SK-N-SH treated with all-trans-retinoic acid at 6 μM for 48 hours (cell line): ENCODE measurements at regions not wholly inside any gene's neighbourhood (a gene's known extent, or its start where the extent isn't known, plus 50 kb on each side); places are given as distances from the start of the nearest gene placed in this dataset.

Source experiments
- ATAC-seq: fragments of 200-7000 bp; cut with Tn5 transposase; 3 replicates; pipeline ENCODE4 v1.9.1; 2020; ENCODE audit warnings: mild to moderate bottlenecking, moderate library complexity
- ARNTL ChIP-seq: fragments of 450-650 bp; formaldehyde crosslinking; IDR thresholded peaks from 2 replicates; pipeline ENCODE4 v1.5.0; 2020; ENCODE audit warnings: low read depth, mild to moderate bottlenecking, moderate library complexity, borderline replicate concordance
- BACH2 ChIP-seq: fragments of 250-450 bp; sonication (Bioruptor Pico); IDR thresholded peaks from 2 replicates; pipeline ENCODE4 v1.9.0; 2021; ENCODE audit warnings: mild to moderate bottlenecking, borderline replicate concordance
- RARB ChIP-seq: fragments of 250-450 bp; sonication (Bioruptor Pico); IDR thresholded peaks from 2 replicates; pipeline ENCODE4 v1.8.0; 2021; ENCODE audit warnings: mild to moderate bottlenecking, moderate library complexity
- SNAI2 ChIP-seq: fragments of 250-450 bp; sonication (Bioruptor Pico); IDR thresholded peaks from 2 replicates; pipeline ENCODE4 v1.5.0; 2020; ENCODE audit warnings: mild to moderate bottlenecking, moderate library complexity
- TCF4 ChIP-seq: fragments of 250-450 bp; sonication (Bioruptor Pico); IDR thresholded peaks from 2 replicates; pipeline ENCODE4 v1.8.0; 2021; ENCODE audit warnings: mild to moderate bottlenecking, moderate library complexity, borderline replicate concordance
- TOX ChIP-seq: fragments of 250-450 bp; sonication (Bioruptor Pico); IDR thresholded peaks from 2 replicates; pipeline ENCODE4 v1.8.0; 2021; ENCODE audit warnings: mild to moderate bottlenecking, moderate library complexity, borderline replicate concordance
- ZC3H10 ChIP-seq: fragments of 250-450 bp; sonication (Bioruptor Pico); IDR thresholded peaks from 2 replicates; pipeline ENCODE4 v1.5.1; 2021; ENCODE audit warnings: mild to moderate bottlenecking, moderate library complexity
- ZFP3 ChIP-seq: fragments of 250-450 bp; sonication (Bioruptor Pico); IDR thresholded peaks from 2 replicates; pipeline ENCODE4 v1.5.0; 2020; ENCODE audit warnings: mild to moderate bottlenecking, moderate library complexity
- ZFP30 ChIP-seq: fragments of 450-650 bp; formaldehyde crosslinking; IDR thresholded peaks from 2 replicates; pipeline ENCODE4 v1.5.0; 2022; ENCODE audit warnings: mild to moderate bottlenecking, moderate library complexity
- ZNF565 ChIP-seq: fragments of 450-650 bp; formaldehyde crosslinking; conservative IDR thresholded peaks from 2 replicates; pipeline ENCODE4 v1.5.0; 2020; ENCODE audit warnings: low read depth, mild to moderate bottlenecking, moderate library complexity
- ZNF70 ChIP-seq: fragments of 450-650 bp; formaldehyde crosslinking; IDR thresholded peaks from 2 replicates; pipeline ENCODE4 v1.5.0; 2020; ENCODE audit warnings: mild to moderate bottlenecking, moderate library complexity
- ZNF8 ChIP-seq: fragments of 450-650 bp; formaldehyde crosslinking; IDR thresholded peaks from 2 replicates; pipeline ENCODE4 v1.5.0; 2020; ENCODE audit warnings: mild to moderate bottlenecking, moderate library complexity
- TF ChIP-seq, protein P1 (sequence below): fragments of 250-450 bp; sonication (Bioruptor Pico); IDR thresholded peaks from 2 replicates; pipeline ENCODE4 v1.8.0; 2020; ENCODE audit warnings: mild to moderate bottlenecking, moderate library complexity, borderline replicate concordance
- TF ChIP-seq, protein P2 (sequence below): fragments of 250-450 bp; sonication (Bioruptor Pico); IDR thresholded peaks from 2 replicates; pipeline ENCODE4 v1.8.0; 2021; ENCODE audit warnings: low read depth, mild to moderate bottlenecking, moderate library complexity, borderline replicate concordance
- TF ChIP-seq, protein P3 (sequence below): fragments of 250-450 bp; sonication (Bioruptor Pico); IDR thresholded peaks from 2 replicates; pipeline ENCODE4 v1.5.0; 2020; ENCODE audit warnings: mild to moderate bottlenecking, moderate library complexity
- TF ChIP-seq, protein P4 (sequence below): fragments of 250-450 bp; sonication (Bioruptor Pico); IDR thresholded peaks from 2 replicates; pipeline ENCODE4 v1.5.1; 2020; ENCODE audit warnings: low read depth, mild to moderate bottlenecking, moderate library complexity
- TF ChIP-seq, protein P5 (sequence below): fragments of 250-450 bp; sonication (Bioruptor Pico); IDR thresholded peaks from 2 replicates; pipeline ENCODE4 v1.5.1; 2021; ENCODE audit warnings: mild to moderate bottlenecking, moderate library complexity

DNA sequence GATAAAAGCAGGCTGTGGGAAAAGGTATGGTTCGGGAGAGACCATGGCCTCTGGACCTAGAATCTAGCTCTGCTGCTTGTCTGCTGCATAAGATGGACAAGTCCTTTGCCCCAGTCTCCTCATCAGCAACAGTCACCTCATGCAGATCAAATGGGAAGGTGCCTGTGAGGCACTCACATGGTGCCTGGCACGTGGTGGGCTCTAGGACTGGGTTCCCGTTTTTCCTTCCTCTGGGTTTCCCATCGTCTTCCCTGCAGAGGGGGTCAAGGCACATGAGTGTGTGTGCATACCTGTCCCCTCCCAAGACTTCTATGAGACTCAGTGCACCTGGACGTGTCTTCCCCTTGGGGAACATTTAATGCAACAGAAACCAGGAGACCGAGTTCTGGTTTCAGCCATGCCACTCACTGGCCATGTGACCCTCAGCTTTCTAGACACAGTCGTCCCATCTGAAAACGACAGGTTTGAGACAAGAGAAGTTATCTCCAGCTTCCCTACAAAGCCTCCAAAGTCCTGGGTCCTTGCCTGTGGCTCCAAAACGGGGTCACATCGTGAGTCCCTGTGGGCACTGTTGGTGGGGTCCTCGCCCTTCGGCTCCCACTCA is 95.9 kb upstream of the NPTX2 start (continued):
- TF ChIP-seq, protein P1, sequence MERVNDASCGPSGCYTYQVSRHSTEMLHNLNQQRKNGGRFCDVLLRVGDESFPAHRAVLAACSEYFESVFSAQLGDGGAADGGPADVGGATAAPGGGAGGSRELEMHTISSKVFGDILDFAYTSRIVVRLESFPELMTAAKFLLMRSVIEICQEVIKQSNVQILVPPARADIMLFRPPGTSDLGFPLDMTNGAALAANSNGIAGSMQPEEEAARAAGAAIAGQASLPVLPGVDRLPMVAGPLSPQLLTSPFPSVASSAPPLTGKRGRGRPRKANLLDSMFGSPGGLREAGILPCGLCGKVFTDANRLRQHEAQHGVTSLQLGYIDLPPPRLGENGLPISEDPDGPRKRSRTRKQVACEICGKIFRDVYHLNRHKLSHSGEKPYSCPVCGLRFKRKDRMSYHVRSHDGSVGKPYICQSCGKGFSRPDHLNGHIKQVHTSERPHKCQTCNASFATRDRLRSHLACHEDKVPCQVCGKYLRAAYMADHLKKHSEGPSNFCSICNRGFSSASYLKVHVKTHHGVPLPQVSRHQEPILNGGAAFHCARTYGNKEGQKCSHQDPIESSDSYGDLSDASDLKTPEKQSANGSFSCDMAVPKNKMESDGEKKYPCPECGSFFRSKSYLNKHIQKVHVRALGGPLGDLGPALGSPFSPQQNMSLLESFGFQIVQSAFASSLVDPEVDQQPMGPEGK (CRISPR knock-in tag): no peak

DNA sequence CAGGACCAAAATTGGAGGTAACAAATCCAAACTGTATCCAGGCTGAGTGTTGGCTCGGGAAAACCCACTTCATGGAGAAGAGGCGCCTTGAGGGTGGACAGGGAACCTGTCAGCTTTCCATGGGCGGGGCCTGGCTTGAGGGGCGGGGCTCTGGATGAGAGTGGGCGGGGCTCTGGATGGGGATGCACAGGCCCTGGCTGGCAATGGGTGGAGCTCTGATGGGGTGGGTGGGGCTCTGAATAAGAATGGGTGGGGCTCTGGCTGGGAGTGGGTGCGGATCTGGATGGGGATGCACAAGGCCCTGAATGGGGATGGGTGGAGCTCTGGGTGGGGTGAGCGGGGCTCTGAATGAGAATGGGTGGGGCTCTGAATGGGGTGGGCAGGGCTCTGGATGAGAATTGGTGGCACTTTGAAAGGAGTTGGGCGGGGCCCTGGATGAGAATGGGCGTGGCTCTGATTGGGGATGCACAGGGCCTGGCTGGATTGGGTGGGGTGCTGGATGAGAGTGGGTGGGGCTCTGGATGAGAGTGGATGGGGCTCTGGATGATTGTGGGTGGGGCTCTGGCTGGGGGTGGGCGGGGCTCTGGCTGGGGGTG is 96.6 kb upstream of the NPTX2 start:
- no peak for ATAC-seq
- TF ChIP-seq TCF4 (CRISPR knock-in tag): no peak
- TF ChIP-seq, protein P2, sequence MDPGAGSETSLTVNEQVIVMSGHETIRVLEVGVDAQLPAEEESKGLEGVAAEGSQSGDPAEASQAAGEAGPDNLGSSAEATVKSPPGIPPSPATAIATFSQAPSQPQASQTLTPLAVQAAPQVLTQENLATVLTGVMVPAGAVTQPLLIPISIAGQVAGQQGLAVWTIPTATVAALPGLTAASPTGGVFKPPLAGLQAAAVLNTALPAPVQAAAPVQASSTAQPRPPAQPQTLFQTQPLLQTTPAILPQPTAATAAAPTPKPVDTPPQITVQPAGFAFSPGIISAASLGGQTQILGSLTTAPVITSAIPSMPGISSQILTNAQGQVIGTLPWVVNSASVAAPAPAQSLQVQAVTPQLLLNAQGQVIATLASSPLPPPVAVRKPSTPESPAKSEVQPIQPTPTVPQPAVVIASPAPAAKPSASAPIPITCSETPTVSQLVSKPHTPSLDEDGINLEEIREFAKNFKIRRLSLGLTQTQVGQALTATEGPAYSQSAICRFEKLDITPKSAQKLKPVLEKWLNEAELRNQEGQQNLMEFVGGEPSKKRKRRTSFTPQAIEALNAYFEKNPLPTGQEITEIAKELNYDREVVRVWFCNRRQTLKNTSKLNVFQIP (CRISPR knock-in tag): no peak
- TF ChIP-seq, protein P3, sequence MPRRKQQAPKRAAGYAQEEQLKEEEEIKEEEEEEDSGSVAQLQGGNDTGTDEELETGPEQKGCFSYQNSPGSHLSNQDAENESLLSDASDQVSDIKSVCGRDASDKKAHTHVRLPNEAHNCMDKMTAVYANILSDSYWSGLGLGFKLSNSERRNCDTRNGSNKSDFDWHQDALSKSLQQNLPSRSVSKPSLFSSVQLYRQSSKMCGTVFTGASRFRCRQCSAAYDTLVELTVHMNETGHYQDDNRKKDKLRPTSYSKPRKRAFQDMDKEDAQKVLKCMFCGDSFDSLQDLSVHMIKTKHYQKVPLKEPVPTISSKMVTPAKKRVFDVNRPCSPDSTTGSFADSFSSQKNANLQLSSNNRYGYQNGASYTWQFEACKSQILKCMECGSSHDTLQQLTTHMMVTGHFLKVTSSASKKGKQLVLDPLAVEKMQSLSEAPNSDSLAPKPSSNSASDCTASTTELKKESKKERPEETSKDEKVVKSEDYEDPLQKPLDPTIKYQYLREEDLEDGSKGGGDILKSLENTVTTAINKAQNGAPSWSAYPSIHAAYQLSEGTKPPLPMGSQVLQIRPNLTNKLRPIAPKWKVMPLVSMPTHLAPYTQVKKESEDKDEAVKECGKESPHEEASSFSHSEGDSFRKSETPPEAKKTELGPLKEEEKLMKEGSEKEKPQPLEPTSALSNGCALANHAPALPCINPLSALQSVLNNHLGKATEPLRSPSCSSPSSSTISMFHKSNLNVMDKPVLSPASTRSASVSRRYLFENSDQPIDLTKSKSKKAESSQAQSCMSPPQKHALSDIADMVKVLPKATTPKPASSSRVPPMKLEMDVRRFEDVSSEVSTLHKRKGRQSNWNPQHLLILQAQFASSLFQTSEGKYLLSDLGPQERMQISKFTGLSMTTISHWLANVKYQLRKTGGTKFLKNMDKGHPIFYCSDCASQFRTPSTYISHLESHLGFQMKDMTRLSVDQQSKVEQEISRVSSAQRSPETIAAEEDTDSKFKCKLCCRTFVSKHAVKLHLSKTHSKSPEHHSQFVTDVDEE (CRISPR knock-in tag): no peak
- no peak for TF ChIP-seq RARB
- TF ChIP-seq ZFP3 (CRISPR knock-in tag): no peak
- no peak for TF ChIP-seq ZNF70 (CRISPR knock-in tag)
- TF ChIP-seq, protein P4, sequence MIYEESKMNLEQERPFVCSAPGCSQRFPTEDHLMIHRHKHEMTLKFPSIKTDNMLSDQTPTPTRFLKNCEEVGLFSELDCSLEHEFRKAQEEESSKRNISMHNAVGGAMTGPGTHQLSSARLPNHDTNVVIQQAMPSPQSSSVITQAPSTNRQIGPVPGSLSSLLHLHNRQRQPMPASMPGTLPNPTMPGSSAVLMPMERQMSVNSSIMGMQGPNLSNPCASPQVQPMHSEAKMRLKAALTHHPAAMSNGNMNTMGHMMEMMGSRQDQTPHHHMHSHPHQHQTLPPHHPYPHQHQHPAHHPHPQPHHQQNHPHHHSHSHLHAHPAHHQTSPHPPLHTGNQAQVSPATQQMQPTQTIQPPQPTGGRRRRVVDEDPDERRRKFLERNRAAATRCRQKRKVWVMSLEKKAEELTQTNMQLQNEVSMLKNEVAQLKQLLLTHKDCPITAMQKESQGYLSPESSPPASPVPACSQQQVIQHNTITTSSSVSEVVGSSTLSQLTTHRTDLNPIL (CRISPR knock-in tag): no peak
- TF ChIP-seq ZFP30 (CRISPR knock-in tag): no peak
- TF ChIP-seq, protein P5, sequence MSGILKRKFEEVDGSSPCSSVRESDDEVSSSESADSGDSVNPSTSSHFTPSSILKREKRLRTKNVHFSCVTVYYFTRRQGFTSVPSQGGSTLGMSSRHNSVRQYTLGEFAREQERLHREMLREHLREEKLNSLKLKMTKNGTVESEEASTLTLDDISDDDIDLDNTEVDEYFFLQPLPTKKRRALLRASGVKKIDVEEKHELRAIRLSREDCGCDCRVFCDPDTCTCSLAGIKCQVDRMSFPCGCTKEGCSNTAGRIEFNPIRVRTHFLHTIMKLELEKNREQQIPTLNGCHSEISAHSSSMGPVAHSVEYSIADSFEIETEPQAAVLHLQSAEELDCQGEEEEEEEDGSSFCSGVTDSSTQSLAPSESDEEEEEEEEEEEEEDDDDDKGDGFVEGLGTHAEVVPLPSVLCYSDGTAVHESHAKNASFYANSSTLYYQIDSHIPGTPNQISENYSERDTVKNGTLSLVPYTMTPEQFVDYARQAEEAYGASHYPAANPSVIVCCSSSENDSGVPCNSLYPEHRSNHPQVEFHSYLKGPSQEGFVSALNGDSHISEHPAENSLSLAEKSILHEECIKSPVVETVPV (CRISPR knock-in tag): no peak
- TF ChIP-seq ARNTL (CRISPR knock-in tag): no peak
- no peak for TF ChIP-seq ZNF8 (CRISPR knock-in tag)
- no peak for TF ChIP-seq ZNF565 (CRISPR knock-in tag)
- no peak for TF ChIP-seq SNAI2
- TF ChIP-seq ZC3H10: no peak
- TF ChIP-seq BACH2 (CRISPR knock-in tag): no peak
- no peak for TF ChIP-seq TOX (CRISPR knock-in tag)
- TF ChIP-seq, protein P1 (CRISPR knock-in tag): no peak
- TF ChIP-seq, all 23 proteins: peak for 0
